PFSK-1 (cell line): ENCODE measurements at regions not wholly inside any gene's neighbourhood (a gene's known extent, or its start where the extent isn't known, plus 50 kb on each side); places are given as distances from the start of the nearest gene placed in this dataset.

Experiments
- FOXP2 ChIP-seq: optimal IDR thresholded peaks from 2 replicates; pipeline ENCODE3; 2011; ENCODE audit warnings: borderline replicate concordance, control low read depth, inconsistent platforms; ENCODE audit not compliant: insufficient read depth; ENCODE audit errors: extremely low read length, extremely low read depth
- POLR2AphosphoS5 ChIP-seq: IDR thresholded peaks from 2 replicates; pipeline ENCODE4 v1.6.1; 2012; ENCODE audit warnings: low read depth, mild to moderate bottlenecking, control low read depth, low read length, moderate library complexity
- REST ChIP-seq, 2 experiments: IDR thresholded peaks; 2 replicates each; pipeline versions ENCODE4 v1.6.1 to v1.8.0; 2011 to 2012; ENCODE audit warnings: low read depth in 2 of 2, low read length in 2 of 2, control low read depth in 1 of 2, inconsistent platforms in 1 of 2, mild to moderate bottlenecking in 1 of 2, moderate library complexity in 1 of 2; ENCODE audit not compliant: insufficient read depth in 1 of 2
- SIN3A ChIP-seq: IDR thresholded peaks from 2 replicates; pipeline ENCODE4 v1.6.1; 2012; ENCODE audit warnings: mild to moderate bottlenecking, low read length, moderate library complexity, borderline replicate concordance; ENCODE audit not compliant: insufficient read depth
- TAF1 ChIP-seq: IDR thresholded peaks from 2 replicates; pipeline ENCODE4 v1.6.1; 2012; ENCODE audit warnings: low read length, control low read depth, borderline replicate concordance; ENCODE audit not compliant: insufficient read depth

DNA sequence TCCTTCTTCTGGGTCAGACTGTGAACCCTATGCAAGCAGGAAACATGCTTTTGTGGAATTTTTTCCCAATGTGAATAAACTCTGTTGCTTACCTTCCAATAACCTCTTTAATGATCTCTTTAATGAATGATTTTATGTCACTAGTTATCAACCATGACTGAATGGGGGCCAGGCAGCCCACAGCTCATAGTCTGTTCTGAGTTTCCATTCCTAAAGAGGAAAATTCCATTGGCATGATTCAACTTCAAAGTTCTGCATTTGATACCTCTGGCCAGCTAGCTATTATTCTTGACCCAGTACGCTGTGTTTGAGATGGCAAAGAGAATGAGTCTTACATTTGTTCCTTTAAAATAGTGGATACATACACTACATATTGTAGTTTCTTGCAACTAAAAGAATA, 867.8 kb upstream of the CELF2 start:
- TF ChIP-seq TAF1 (no peak), POLR2AphosphoS5 (no peak), REST (IDR thresholded peaks at IDR 0.05; ENCODE audit: insufficient read depth in 1 of 2, low read depth in 2 of 2, low read length in 2 of 2) (no peak), SIN3A (no peak), FOXP2 (no peak)
